Thoracic aorta (tissue), 2 donors: ENCODE measurements at regions not wholly inside any gene's neighbourhood (a gene's known extent, or its start where the extent isn't known, plus 50 kb on each side); places are given as distances from the start of the nearest gene placed in this dataset.

ENCODE experiments used
- ATAC-seq: fragments of 150-250 bp; one replicate; pipeline ENCODE4 v1.8.0; 2017; ENCODE audit warnings: low read depth; ENCODE audit not compliant: insufficient number of reproducible peaks, low FRiP score
- DNase-seq: peaks from one replicate; pipeline ENCODE4 v3.0.0-alpha.2; 2020; ENCODE audit warnings: low spot score
- H3K27ac ChIP-seq, 2 donors: fragments of 200-600 bp; sonication (generic); 1 replicate in 1 of 2; 2 replicates in 1 of 2; pipeline ENCODE4 v1.5.1; 2016; ENCODE audit warnings: mild to moderate bottlenecking in 2 of 2, moderate library complexity in 2 of 2
- H3K27me3 ChIP-seq: fragments of 200-600 bp; sonication (generic); replicated peaks from 2 replicates; pipeline ENCODE4 v1.6.0; 2016; ENCODE audit warnings: mild to moderate bottlenecking; ENCODE audit not compliant: insufficient read depth
- H3K36me3 ChIP-seq: fragments of 200-600 bp; sonication (generic); one replicate; pipeline ENCODE4 v1.5.1; 2016
- H3K4me1 ChIP-seq, 2 donors: fragments of 200-600 bp; sonication (generic); 1 replicate in 1 of 2; 2 replicates in 1 of 2; pipeline versions ENCODE4 v1.5.1 to v1.6.0; 2016; ENCODE audit warnings: low read depth in 2 of 2, mild to moderate bottlenecking in 1 of 2; ENCODE audit not compliant: control insufficient read depth in 1 of 2
- H3K4me3 ChIP-seq: fragments of 200-600 bp; sonication (generic); 2 replicates; pipeline ENCODE4 v1.5.1; 2016; ENCODE audit warnings: mild to moderate bottlenecking
- H3K9me3 ChIP-seq: fragments of 200-600 bp; sonication (generic); 2 replicates; pipeline ENCODE4 v1.5.1; 2016
- TF ChIP-seq, protein P1 (sequence below): fragments of 200-600 bp; sonication (generic); IDR thresholded peaks from one replicate; pipeline ENCODE4 v1.5.1; 2019; ENCODE audit warnings: antibody characterized with exemption

DNA sequence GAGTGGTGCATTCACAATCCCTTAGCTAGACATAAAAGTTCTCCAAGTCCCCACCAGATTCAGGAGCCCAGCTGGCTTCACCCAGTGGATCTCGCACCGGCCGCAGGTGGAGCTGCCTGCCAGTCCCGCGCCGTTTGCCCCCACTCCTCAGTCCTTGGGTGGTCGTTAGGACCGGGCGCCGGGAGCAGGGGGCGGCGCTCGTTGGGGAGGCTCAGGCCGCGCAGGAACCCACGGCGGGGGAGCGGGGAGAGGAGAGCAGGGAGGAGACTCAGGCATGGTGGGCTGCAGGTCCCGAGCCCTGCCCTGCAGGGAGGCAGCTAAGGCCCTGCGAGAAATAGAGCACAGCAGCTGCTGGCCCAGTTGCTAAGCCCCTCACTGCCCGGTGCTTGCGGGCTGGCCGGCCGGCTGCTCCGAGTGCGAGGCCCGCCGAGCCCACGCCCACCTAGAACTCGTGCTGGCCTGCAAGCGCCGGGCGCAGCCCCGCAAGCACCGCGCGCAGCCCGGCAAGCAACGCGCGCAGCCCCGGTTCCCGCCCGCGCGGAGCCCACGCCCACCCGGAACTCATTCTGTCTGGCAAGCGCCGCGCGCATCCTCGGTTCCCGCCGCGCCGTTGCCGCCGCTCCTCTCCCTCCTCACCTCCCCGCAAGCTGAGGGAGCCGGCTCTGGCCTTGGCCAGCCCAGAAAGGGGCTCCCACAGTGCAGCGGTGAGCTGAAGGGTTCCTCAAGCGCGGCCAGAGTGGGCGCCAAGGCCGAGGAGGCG is 153.5 kb downstream of the SLC7A11 start:
- TF ChIP-seq, protein P1, sequence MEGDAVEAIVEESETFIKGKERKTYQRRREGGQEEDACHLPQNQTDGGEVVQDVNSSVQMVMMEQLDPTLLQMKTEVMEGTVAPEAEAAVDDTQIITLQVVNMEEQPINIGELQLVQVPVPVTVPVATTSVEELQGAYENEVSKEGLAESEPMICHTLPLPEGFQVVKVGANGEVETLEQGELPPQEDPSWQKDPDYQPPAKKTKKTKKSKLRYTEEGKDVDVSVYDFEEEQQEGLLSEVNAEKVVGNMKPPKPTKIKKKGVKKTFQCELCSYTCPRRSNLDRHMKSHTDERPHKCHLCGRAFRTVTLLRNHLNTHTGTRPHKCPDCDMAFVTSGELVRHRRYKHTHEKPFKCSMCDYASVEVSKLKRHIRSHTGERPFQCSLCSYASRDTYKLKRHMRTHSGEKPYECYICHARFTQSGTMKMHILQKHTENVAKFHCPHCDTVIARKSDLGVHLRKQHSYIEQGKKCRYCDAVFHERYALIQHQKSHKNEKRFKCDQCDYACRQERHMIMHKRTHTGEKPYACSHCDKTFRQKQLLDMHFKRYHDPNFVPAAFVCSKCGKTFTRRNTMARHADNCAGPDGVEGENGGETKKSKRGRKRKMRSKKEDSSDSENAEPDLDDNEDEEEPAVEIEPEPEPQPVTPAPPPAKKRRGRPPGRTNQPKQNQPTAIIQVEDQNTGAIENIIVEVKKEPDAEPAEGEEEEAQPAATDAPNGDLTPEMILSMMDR: no peak
- Histone ChIP-seq H3K27me3 (no peaks in the 10 kb centered on the region), H3K4me1 (peaks cover 7 to 31% of the 10 kb centered on the region in 2 donors), H3K9me3 (no peaks in the 10 kb centered on the region), H3K27ac (no peak overlapping the region), H3K4me3 (no peak overlapping the region), H3K36me3 (no peaks in the 10 kb centered on the region)
- no peak for DNase-seq
- ATAC-seq: no peak

DNA sequence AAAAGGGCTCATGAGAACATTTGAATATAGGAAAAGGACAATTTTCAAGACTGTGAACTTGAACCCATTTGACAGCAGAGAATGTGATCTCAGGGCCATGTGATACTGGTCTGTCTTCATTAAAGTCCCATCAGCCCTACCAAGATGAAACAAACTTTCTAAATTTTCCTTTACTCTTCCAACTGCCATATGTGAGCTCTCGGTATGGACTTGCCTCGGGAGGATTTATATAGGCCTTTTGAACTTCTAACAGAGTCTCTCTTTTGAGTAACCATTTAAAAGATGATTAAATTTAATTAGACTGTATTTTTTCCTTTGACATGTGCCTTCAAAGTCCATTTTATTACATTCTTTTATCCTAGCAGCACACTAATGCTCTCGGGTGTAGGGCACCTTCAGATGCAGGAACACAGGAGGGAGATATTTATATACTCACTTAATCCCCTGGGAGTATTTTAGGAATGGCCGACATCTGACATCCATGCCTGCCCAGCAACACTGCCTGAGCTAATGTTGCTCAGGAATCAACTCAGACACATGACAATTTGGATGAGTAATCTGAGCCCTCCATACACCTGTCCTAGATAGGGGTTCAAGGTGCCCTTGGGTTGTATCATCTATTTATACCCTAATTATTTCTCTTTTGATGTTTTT is 155.0 kb downstream of the SLC7A11 start:
- DNase-seq (no peak), ATAC-seq (no peak)
- Histone ChIP-seq H3K36me3 (no peaks in the 10 kb centered on the region), H3K4me3 (no peak overlapping the region), H3K27ac (no peak overlapping the region), H3K9me3 (no peaks in the 10 kb centered on the region), H3K4me1 (peaks cover 7 to 31% of the 10 kb centered on the region in 2 donors), H3K27me3 (no peaks in the 10 kb centered on the region)
- TF ChIP-seq, protein P1: no peak

DNA sequence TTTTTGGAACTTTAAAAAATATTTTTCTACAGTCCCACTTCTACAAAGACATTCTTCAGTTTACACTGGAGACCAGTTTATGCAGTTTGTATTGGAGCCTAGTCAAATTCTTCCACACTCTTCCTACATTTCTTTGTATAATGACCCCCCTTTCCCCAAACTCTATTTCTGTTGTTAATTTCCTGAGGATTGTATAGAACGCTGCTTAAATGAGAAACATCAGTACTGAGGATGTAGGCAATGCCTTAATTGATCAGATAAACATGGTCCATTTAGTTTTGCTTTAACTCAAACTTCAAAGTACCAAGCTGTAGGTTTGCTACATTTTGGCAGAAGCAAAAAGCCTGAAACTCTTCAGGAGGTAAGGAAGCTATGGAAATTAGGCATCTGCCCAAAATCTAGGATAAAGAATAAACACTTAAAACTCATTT is 155.5 kb downstream of the SLC7A11 start:
- TF ChIP-seq, protein P1: no peak
- Histone ChIP-seq H3K27me3 (no peaks in the 10 kb centered on the region), H3K9me3 (no peaks in the 10 kb centered on the region), H3K27ac (no peak overlapping the region), H3K4me1 (peaks cover 7 to 31% of the 10 kb centered on the region in 2 donors), H3K36me3 (no peaks in the 10 kb centered on the region), H3K4me3 (no peak overlapping the region)
- no peak for ATAC-seq
- DNase-seq: no peak

DNA sequence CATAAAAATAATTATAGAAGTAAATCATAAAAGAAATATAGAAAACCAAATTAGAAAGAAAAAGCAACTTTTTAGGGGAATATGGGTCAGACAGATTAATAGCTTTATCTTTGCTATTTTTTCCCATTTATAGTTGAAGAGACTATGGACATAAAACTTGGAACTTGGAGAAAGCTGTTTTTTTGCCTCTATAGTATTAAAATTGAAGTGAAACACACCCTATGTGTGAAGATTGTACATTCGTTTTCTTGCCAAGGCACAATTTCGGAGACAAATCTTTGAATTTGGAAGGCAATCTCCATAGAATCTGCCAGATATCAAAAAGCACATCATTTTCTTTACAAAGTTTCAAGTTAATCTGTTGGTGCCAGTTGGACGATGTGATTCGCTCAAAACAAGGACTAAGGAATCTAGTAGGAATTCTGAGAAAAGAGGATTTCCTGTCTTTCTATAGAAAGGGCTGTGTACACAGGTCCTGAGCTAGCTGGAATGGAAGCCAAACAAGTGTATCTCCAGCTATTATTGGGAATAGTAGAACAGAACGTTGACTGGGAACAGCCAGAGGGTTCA is 156.3 kb downstream of the SLC7A11 start:
- Histone ChIP-seq H3K4me3 (no peak overlapping the region), H3K27ac (no peak overlapping the region), H3K36me3 (no peaks in the 10 kb centered on the region), H3K27me3 (no peaks in the 10 kb centered on the region), H3K4me1 (peaks cover 7 to 26% of the 10 kb centered on the region in 2 donors), H3K9me3 (no peaks in the 10 kb centered on the region)
- DNase-seq (no peak), ATAC-seq (no peak)
- TF ChIP-seq, protein P1: no peak

DNA sequence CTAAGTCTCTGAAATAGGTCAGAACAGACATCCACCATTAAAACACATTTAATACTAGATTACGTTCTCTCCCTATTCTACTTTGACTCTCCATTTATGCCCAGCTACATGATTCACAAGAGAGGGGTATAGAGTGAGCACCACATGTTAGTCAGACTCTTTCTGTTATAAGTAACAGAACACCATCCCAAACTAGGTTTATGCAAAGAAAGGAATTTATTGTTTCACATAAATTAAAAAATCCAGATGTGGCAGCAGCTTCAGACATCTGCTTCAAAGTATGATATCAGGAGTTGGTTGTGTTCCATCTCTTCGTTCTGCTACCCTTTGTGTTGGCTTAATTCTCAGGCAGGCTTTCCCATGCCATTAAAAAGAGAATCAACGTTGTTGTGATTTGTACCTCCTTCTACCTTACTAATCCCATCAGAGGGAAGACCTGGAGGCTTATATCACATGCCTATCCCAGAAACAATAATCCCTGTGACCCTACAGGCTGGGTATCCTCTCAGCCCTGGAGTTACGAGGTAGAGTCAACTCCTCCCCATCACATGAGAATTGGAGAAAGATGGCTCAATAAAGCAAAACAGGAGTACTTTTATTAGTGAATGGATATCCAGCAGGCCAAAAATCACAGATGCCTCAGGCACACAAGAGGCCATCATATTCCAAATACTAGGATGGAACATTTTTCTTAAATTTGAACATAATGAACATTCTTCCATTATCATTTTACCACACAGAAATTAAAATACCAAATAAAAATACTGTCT is 163.2 kb downstream of the SLC7A11 start:
- no peak overlapping the region for H3K27ac ChIP-seq
- no peaks in the 10 kb centered on the region for H3K36me3 ChIP-seq
- TF ChIP-seq, protein P1: no peak
- H3K27me3 ChIP-seq: no peaks in the 10 kb centered on the region
- H3K4me3 ChIP-seq: no peak overlapping the region
- ATAC-seq (no peak), DNase-seq (no peak)
- no peaks in the 10 kb centered on the region for H3K9me3 ChIP-seq
- no peaks in the 10 kb centered on the region for H3K4me1 ChIP-seq
